Loucy (cell line): ENCODE measurements at regions not wholly inside any gene's neighbourhood (a gene's known extent, or its start where the extent isn't known, plus 50 kb on each side); places are given as distances from the start of the nearest gene placed in this dataset.

Experiments
- H2AFZ ChIP-seq: fragments of 200-600 bp; sonication (generic); 2 replicates; pipeline ENCODE4 v1.6.0; 2016; ENCODE audit warnings: antibody characterized with exemption, mild to moderate bottlenecking, low read length, moderate library complexity
- H3F3A ChIP-seq: fragments of 200-600 bp; 2 replicates; pipeline ENCODE4 v1.6.0; 2016; ENCODE audit warnings: antibody characterized with exemption, low read depth, mild to moderate bottlenecking
- H3K27me3 ChIP-seq: fragments of 200-600 bp; sonication (generic); 2 replicates; pipeline ENCODE4 v1.6.1; 2014; ENCODE audit warnings: low read length, mild to moderate bottlenecking; ENCODE audit not compliant: insufficient read depth, poor library complexity, severe bottlenecking
- H3K36me3 ChIP-seq: fragments of 200-600 bp; sonication (generic); 2 replicates; pipeline ENCODE4 v1.6.1; 2016; ENCODE audit warnings: low read length; ENCODE audit not compliant: insufficient read depth
- H3K4me1 ChIP-seq: fragments of 200-600 bp; sonication (generic); 2 replicates; pipeline ENCODE4 v1.5.1; 2014; ENCODE audit warnings: low read length, mild to moderate bottlenecking; ENCODE audit not compliant: insufficient read depth, poor library complexity, severe bottlenecking
- H3K4me2 ChIP-seq: fragments of 200-600 bp; sonication (generic); 2 replicates; pipeline ENCODE4 v1.6.0; 2014; ENCODE audit warnings: antibody characterized with exemption, low read length, low read depth, mild to moderate bottlenecking; ENCODE audit not compliant: poor library complexity, severe bottlenecking
- H3K4me3 ChIP-seq: fragments of 200-600 bp; sonication (generic); 2 replicates; pipeline ENCODE4 v1.5.1; 2014; ENCODE audit warnings: low read length, mild to moderate bottlenecking, mixed read lengths; ENCODE audit not compliant: poor library complexity, severe bottlenecking
- H3K79me2 ChIP-seq: fragments of 200-600 bp; sonication (generic); 2 replicates; pipeline ENCODE4 v1.6.1; 2014; ENCODE audit warnings: low read length; ENCODE audit not compliant: insufficient read depth
- H3K9ac ChIP-seq: fragments of 200-600 bp; sonication (generic); 2 replicates; pipeline ENCODE4 v1.6.0; 2014; ENCODE audit warnings: mild to moderate bottlenecking, low read depth, low read length, moderate library complexity; ENCODE audit not compliant: poor library complexity, severe bottlenecking
- H3K9me2 ChIP-seq: fragments of 200-600 bp; sonication (generic); replicated peaks from 2 replicates; pipeline ENCODE4 v1.6.1; 2016; ENCODE audit warnings: low read depth, low read length, mixed read lengths
- H3K9me3 ChIP-seq: fragments of 200-600 bp; sonication (generic); 2 replicates; pipeline ENCODE4 v1.6.1; 2014; ENCODE audit warnings: mild to moderate bottlenecking, antibody characterized with exemption, low read length, low read depth; ENCODE audit not compliant: insufficient read depth
- H4K20me1 ChIP-seq: fragments of 200-600 bp; sonication (generic); 2 replicates; pipeline ENCODE4 v1.6.0; 2014; ENCODE audit warnings: antibody characterized with exemption, low read length, mild to moderate bottlenecking; ENCODE audit not compliant: insufficient read depth, poor library complexity, severe bottlenecking
- EZH2phosphoT487 ChIP-seq: fragments of 200-600 bp; IDR thresholded peaks from 2 replicates; pipeline ENCODE4 v1.6.1; 2018; ENCODE audit warnings: antibody characterized with exemption, mild to moderate bottlenecking, moderate library complexity, borderline replicate concordance
- TF ChIP-seq, protein P1 (sequence below): fragments of 200-600 bp; sonication (generic); conservative IDR thresholded peaks from 2 replicates; pipeline ENCODE4 v1.5.1; 2014; ENCODE audit warnings: mild to moderate bottlenecking, antibody characterized with exemption, low read length

DNA sequence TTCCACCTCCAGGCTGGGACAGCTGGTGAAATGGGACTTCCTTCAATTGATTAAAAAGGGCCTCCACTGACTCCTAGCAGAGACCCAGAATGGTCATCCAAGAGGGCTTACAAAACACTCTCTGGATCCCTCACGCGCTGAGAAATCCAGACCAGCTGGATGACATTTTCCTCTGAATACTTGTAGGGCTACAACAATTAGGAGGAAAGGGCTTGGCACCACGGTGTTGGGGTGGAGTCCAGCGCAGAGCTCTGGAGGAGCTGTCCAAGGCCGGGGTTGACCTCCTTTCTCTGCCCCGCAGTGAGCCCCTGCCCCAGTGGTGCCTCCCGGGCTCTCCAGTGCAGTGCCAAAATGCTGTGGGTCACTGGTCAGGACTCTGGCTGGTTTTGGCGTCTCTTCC, 189.0 kb upstream of the CCND2 start:
- H3K9me3 ChIP-seq, result no peaks in the 10 kb centered on the region
- TF ChIP-seq EZH2phosphoT487, result no peak
- TF ChIP-seq, protein P1, sequence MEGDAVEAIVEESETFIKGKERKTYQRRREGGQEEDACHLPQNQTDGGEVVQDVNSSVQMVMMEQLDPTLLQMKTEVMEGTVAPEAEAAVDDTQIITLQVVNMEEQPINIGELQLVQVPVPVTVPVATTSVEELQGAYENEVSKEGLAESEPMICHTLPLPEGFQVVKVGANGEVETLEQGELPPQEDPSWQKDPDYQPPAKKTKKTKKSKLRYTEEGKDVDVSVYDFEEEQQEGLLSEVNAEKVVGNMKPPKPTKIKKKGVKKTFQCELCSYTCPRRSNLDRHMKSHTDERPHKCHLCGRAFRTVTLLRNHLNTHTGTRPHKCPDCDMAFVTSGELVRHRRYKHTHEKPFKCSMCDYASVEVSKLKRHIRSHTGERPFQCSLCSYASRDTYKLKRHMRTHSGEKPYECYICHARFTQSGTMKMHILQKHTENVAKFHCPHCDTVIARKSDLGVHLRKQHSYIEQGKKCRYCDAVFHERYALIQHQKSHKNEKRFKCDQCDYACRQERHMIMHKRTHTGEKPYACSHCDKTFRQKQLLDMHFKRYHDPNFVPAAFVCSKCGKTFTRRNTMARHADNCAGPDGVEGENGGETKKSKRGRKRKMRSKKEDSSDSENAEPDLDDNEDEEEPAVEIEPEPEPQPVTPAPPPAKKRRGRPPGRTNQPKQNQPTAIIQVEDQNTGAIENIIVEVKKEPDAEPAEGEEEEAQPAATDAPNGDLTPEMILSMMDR, result no peak
- H3F3A ChIP-seq, result no peaks in the 10 kb centered on the region
- no peak overlapping the region for H3K9ac ChIP-seq
- no peaks in the 10 kb centered on the region for H3K4me1 ChIP-seq
- no peak overlapping the region for H3K4me3 ChIP-seq
- H3K4me2 ChIP-seq, result no peak overlapping the region
- H4K20me1 ChIP-seq, result no peaks in the 10 kb centered on the region
- no peaks in the 10 kb centered on the region for H3K9me2 ChIP-seq
- no peaks in the 10 kb centered on the region for H3K36me3 ChIP-seq
- H3K27me3 ChIP-seq, result no peaks in the 10 kb centered on the region
- H3K79me2 ChIP-seq, result no peaks in the 10 kb centered on the region
- no peak overlapping the region for H2AFZ ChIP-seq

DNA sequence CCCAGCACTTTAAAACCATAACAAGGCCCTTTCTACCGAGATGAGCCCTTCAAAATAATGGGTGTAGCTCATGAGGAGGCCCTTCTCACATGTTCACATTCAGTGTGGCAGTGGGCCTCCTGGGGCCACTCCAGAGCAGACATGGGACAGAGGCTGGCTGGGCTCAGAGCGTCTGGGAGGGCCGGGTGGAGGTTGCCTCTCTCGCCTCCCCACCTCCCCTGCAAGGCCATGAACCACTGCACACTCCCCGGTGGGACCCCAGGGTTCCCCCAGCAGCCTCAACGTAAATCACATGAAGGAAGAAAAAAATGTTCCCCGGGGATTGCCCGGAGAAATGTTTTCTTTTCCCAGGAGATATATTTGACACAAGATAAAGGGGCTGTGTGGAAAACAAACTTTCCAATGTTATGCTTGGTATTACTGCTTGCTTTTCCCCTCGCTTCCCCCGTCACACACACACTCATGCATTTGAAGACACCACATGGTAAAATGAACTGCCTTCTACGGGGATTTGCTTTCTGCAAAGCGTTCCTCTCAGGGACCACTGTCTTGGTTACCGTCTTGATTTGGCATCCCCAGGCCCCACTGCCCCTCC, 190.7 kb upstream of the CCND2 start:
- TF ChIP-seq, protein P1, result no peak
- TF ChIP-seq EZH2phosphoT487, result no peak
- Histone ChIP-seq H3K4me2 (no peak overlapping the region), H3K4me1 (no peaks in the 10 kb centered on the region), H4K20me1 (no peaks in the 10 kb centered on the region), H2AFZ (no peak overlapping the region), H3F3A (no peaks in the 10 kb centered on the region), H3K9me3 (no peaks in the 10 kb centered on the region), H3K4me3 (no peak overlapping the region), H3K79me2 (no peaks in the 10 kb centered on the region), H3K36me3 (no peaks in the 10 kb centered on the region), H3K9ac (no peak overlapping the region), H3K9me2 (no peaks in the 10 kb centered on the region), H3K27me3 (no peaks in the 10 kb centered on the region)

DNA sequence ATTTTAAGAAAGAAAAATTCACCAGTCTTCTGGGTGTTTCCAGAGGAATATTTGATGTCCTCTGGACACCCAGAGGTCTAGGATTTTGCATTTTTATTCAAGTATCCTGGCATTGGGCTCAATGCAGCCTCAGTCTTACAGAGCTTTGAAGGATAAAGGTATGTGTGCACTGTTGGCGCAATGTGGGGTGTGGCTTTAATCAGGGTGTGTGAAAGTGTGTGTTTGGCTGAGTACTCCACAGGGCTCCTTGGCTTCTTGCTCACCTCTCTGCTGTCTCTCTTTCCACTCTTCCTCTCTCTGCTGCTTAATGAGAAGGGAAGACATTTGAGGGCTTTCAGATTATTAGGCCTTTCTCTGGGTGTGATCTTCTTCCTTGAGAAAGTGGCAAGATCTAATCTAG, 193.3 kb upstream of the CCND2 start:
- Histone ChIP-seq H3K4me1 (no peaks in the 10 kb centered on the region), H4K20me1 (no peaks in the 10 kb centered on the region)
- TF ChIP-seq, protein P1, result no peak
- no peak for TF ChIP-seq EZH2phosphoT487

More for the DNA sequence above, 193.3 kb upstream of the CCND2 start:
- Histone ChIP-seq H2AFZ (no peak overlapping the region), H3K4me3 (no peak overlapping the region), H3K27me3 (no peaks in the 10 kb centered on the region), H3K79me2 (no peaks in the 10 kb centered on the region), H3K4me2 (no peak overlapping the region), H3K36me3 (no peaks in the 10 kb centered on the region), H3K9ac (no peak overlapping the region), H3F3A (no peaks in the 10 kb centered on the region), H3K9me2 (no peaks in the 10 kb centered on the region), H3K9me3 (no peaks in the 10 kb centered on the region)
